ENCODE measurements at regions not wholly inside any gene's neighbourhood (a gene's known extent, or its start where the extent isn't known, plus 50 kb on each side); places are given as distances from the start of the nearest gene placed in this dataset.

GRCh38 chr2:215615803-215616174, 179.9 kb upstream of the FN1 start:
- TF ChIP-seq CTCF (IDR thresholded peaks at IDR 0.05), result no peak
- TF ChIP-seq POLR2A (IDR thresholded peaks at IDR 0.05), result no peak

Measured in right lobe of liver (tissue), 4 donors.